H1 (cell line): ENCODE measurements at regions not wholly inside any gene's neighbourhood (a gene's known extent, or its start where the extent isn't known, plus 50 kb on each side); places are given as distances from the start of the nearest gene placed in this dataset.

Experiments
- CHD7 ChIP-seq: fragments of 300-600 bp; sonication (generic); IDR thresholded peaks from 2 replicates; pipeline ENCODE4 v1.7.1; 2012; ENCODE audit warnings: low read length, moderate library complexity, mild to moderate bottlenecking, inconsistent platforms; ENCODE audit not compliant: insufficient replicate concordance
- SIX5 ChIP-seq: IDR thresholded peaks from 2 replicates; pipeline ENCODE4 v1.6.1; 2011; ENCODE audit warnings: mild to moderate bottlenecking, low read depth, low read length
- SP2 ChIP-seq: IDR thresholded peaks from 2 replicates; pipeline ENCODE4 v1.6.1; 2012; ENCODE audit warnings: mild to moderate bottlenecking, low read length, inconsistent platforms

GRCh38 chr1:39110325-39110851, 84.2 kb downstream of the NDUFS5 start (continued):
- no peak for TF ChIP-seq CHD7
- TF ChIP-seq SP2 = no peak
- TF ChIP-seq SIX5 = no peak
- TF ChIP-seq, all 59 proteins: peak for 0
